HEK293 (cell line): ENCODE measurements at regions not wholly inside any gene's neighbourhood (a gene's known extent, or its start where the extent isn't known, plus 50 kb on each side); places are given as distances from the start of the nearest gene placed in this dataset.

Experiments
- YY2 ChIP-seq: fragments of 450-650 bp; formaldehyde crosslinking; IDR thresholded peaks from 2 replicates; pipeline ENCODE4 v1.5.1; 2016; ENCODE audit warnings: missing biosample characterization, missing genetic modification characterization
- ZNF629 ChIP-seq: fragments of 450-650 bp; formaldehyde crosslinking; IDR thresholded peaks from 2 replicates; pipeline ENCODE4 v1.5.1; 2017; ENCODE audit warnings: missing biosample characterization, missing genetic modification characterization
- ZNF660 ChIP-seq: fragments of 450-650 bp; IDR thresholded peaks from 2 replicates; pipeline ENCODE4 v1.5.1; 2018; ENCODE audit warnings: missing biosample characterization, mild to moderate bottlenecking, missing genetic modification characterization
- TF ChIP-seq, protein P1 (sequence below): fragments of 450-650 bp; formaldehyde crosslinking; IDR thresholded peaks from 2 replicates; pipeline ENCODE4 v1.5.1; 2016; ENCODE audit warnings: missing biosample characterization, missing genetic modification characterization
- TF ChIP-seq, protein P2 (sequence below): fragments of 450-650 bp; formaldehyde crosslinking; IDR thresholded peaks from 2 replicates; pipeline ENCODE4 v1.5.1; 2016; ENCODE audit warnings: missing biosample characterization, missing genetic modification characterization
- TF ChIP-seq, protein P3 (sequence below): IDR thresholded peaks from 2 replicates; pipeline ENCODE4 v1.6.1; 2011; ENCODE audit warnings: mild to moderate bottlenecking, low read depth, low read length, borderline replicate concordance
- TF ChIP-seq, protein P4 (sequence below): fragments of 450-650 bp; formaldehyde crosslinking; IDR thresholded peaks from 2 replicates; pipeline ENCODE4 v1.5.1; 2017; ENCODE audit warnings: missing biosample characterization, missing genetic modification characterization
- TF ChIP-seq, protein P5 (sequence below): fragments of 450-650 bp; formaldehyde crosslinking; IDR thresholded peaks from 2 replicates; pipeline ENCODE4 v1.5.1; 2016; ENCODE audit warnings: missing biosample characterization, missing genetic modification characterization, low read depth

DNA sequence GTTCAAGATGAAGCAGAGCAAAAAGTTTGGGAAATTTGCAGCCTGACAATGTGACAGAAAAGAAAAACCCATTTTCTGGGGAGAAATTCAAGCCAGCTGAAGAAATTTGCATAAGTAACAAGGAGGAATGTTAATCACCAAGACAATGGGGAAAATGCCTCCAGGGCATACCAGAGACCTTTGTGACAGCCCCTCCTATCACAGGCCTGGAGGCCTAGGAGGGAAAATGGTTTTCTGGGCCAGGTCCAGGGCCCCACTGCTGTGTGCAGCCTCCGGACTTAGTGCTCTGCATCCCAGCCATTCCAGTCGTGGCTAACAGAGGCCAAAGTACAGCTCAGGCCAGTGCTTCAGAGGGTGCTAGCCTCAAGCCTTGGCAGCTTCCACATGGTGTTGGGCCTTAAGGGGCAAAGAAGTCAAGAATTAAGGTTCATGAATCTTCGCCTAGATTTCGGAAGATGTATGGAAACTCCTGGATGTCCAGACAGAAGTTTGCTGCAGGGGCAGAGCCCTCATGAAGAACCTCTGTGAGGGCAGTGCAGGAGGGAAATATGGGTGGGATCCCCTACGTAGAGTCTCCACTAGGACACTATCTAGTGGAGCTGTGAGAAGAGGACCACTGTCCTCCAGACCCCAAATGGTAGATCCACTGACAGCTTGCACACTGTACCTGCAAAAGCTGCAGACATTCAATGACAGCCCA is 314.1 kb upstream of the TRIB2 start:
- no peak for TF ChIP-seq ZNF629
- TF ChIP-seq, protein P1, sequence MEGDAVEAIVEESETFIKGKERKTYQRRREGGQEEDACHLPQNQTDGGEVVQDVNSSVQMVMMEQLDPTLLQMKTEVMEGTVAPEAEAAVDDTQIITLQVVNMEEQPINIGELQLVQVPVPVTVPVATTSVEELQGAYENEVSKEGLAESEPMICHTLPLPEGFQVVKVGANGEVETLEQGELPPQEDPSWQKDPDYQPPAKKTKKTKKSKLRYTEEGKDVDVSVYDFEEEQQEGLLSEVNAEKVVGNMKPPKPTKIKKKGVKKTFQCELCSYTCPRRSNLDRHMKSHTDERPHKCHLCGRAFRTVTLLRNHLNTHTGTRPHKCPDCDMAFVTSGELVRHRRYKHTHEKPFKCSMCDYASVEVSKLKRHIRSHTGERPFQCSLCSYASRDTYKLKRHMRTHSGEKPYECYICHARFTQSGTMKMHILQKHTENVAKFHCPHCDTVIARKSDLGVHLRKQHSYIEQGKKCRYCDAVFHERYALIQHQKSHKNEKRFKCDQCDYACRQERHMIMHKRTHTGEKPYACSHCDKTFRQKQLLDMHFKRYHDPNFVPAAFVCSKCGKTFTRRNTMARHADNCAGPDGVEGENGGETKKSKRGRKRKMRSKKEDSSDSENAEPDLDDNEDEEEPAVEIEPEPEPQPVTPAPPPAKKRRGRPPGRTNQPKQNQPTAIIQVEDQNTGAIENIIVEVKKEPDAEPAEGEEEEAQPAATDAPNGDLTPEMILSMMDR (tag by site-specific recombination): no peak
- TF ChIP-seq, protein P2, sequence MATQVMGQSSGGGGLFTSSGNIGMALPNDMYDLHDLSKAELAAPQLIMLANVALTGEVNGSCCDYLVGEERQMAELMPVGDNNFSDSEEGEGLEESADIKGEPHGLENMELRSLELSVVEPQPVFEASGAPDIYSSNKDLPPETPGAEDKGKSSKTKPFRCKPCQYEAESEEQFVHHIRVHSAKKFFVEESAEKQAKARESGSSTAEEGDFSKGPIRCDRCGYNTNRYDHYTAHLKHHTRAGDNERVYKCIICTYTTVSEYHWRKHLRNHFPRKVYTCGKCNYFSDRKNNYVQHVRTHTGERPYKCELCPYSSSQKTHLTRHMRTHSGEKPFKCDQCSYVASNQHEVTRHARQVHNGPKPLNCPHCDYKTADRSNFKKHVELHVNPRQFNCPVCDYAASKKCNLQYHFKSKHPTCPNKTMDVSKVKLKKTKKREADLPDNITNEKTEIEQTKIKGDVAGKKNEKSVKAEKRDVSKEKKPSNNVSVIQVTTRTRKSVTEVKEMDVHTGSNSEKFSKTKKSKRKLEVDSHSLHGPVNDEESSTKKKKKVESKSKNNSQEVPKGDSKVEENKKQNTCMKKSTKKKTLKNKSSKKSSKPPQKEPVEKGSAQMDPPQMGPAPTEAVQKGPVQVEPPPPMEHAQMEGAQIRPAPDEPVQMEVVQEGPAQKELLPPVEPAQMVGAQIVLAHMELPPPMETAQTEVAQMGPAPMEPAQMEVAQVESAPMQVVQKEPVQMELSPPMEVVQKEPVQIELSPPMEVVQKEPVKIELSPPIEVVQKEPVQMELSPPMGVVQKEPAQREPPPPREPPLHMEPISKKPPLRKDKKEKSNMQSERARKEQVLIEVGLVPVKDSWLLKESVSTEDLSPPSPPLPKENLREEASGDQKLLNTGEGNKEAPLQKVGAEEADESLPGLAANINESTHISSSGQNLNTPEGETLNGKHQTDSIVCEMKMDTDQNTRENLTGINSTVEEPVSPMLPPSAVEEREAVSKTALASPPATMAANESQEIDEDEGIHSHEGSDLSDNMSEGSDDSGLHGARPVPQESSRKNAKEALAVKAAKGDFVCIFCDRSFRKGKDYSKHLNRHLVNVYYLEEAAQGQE (tag by site-specific recombination): no peak
- TF ChIP-seq ZNF660 (tag by site-specific recombination): no peak
- TF ChIP-seq, protein P3, sequence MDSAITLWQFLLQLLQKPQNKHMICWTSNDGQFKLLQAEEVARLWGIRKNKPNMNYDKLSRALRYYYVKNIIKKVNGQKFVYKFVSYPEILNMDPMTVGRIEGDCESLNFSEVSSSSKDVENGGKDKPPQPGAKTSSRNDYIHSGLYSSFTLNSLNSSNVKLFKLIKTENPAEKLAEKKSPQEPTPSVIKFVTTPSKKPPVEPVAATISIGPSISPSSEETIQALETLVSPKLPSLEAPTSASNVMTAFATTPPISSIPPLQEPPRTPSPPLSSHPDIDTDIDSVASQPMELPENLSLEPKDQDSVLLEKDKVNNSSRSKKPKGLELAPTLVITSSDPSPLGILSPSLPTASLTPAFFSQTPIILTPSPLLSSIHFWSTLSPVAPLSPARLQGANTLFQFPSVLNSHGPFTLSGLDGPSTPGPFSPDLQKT: no peak
- TF ChIP-seq, protein P4, sequence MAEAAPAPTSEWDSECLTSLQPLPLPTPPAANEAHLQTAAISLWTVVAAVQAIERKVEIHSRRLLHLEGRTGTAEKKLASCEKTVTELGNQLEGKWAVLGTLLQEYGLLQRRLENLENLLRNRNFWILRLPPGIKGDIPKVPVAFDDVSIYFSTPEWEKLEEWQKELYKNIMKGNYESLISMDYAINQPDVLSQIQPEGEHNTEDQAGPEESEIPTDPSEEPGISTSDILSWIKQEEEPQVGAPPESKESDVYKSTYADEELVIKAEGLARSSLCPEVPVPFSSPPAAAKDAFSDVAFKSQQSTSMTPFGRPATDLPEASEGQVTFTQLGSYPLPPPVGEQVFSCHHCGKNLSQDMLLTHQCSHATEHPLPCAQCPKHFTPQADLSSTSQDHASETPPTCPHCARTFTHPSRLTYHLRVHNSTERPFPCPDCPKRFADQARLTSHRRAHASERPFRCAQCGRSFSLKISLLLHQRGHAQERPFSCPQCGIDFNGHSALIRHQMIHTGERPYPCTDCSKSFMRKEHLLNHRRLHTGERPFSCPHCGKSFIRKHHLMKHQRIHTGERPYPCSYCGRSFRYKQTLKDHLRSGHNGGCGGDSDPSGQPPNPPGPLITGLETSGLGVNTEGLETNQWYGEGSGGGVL (tag by site-specific recombination): no peak
- TF ChIP-seq, protein P5, sequence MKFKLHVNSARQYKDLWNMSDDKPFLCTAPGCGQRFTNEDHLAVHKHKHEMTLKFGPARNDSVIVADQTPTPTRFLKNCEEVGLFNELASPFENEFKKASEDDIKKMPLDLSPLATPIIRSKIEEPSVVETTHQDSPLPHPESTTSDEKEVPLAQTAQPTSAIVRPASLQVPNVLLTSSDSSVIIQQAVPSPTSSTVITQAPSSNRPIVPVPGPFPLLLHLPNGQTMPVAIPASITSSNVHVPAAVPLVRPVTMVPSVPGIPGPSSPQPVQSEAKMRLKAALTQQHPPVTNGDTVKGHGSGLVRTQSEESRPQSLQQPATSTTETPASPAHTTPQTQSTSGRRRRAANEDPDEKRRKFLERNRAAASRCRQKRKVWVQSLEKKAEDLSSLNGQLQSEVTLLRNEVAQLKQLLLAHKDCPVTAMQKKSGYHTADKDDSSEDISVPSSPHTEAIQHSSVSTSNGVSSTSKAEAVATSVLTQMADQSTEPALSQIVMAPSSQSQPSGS (tag by site-specific recombination): no peak
- no peak for TF ChIP-seq YY2 (tag by site-specific recombination)
